Omental fat pad (tissue), 3 donors: ENCODE measurements at regions not wholly inside any gene's neighbourhood (a gene's known extent, or its start where the extent isn't known, plus 50 kb on each side); places are given as distances from the start of the nearest gene placed in this dataset.

Experiments used
- ATAC-seq: fragments of 150-250 bp; one replicate; pipeline ENCODE4 v1.9.1; 2016; ENCODE audit warnings: mild to moderate bottlenecking, moderate library complexity; ENCODE audit not compliant: low FRiP score
- DNase-seq: peaks from one replicate; pipeline ENCODE4 v3.0.0-alpha.2; 2019; ENCODE audit warnings: low spot score
- TF ChIP-seq, protein P1 (sequence below), 3 donors: fragments of 450-650 bp; IDR thresholded peaks; one replicate each; pipeline ENCODE4 v1.5.1; 2016 to 2017; ENCODE audit warnings: antibody characterized with exemption in 3 of 3, mild to moderate bottlenecking in 3 of 3, moderate library complexity in 2 of 3

- DNase-seq: no peak
- TF ChIP-seq, protein P1, sequence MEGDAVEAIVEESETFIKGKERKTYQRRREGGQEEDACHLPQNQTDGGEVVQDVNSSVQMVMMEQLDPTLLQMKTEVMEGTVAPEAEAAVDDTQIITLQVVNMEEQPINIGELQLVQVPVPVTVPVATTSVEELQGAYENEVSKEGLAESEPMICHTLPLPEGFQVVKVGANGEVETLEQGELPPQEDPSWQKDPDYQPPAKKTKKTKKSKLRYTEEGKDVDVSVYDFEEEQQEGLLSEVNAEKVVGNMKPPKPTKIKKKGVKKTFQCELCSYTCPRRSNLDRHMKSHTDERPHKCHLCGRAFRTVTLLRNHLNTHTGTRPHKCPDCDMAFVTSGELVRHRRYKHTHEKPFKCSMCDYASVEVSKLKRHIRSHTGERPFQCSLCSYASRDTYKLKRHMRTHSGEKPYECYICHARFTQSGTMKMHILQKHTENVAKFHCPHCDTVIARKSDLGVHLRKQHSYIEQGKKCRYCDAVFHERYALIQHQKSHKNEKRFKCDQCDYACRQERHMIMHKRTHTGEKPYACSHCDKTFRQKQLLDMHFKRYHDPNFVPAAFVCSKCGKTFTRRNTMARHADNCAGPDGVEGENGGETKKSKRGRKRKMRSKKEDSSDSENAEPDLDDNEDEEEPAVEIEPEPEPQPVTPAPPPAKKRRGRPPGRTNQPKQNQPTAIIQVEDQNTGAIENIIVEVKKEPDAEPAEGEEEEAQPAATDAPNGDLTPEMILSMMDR (IDR thresholded peaks at IDR 0.05): no peak
- no peak for ATAC-seq
Observed at GRCh38 chr12:5232291-5232690, 188.6 kb downstream of the KCNA5 start.

DNA sequence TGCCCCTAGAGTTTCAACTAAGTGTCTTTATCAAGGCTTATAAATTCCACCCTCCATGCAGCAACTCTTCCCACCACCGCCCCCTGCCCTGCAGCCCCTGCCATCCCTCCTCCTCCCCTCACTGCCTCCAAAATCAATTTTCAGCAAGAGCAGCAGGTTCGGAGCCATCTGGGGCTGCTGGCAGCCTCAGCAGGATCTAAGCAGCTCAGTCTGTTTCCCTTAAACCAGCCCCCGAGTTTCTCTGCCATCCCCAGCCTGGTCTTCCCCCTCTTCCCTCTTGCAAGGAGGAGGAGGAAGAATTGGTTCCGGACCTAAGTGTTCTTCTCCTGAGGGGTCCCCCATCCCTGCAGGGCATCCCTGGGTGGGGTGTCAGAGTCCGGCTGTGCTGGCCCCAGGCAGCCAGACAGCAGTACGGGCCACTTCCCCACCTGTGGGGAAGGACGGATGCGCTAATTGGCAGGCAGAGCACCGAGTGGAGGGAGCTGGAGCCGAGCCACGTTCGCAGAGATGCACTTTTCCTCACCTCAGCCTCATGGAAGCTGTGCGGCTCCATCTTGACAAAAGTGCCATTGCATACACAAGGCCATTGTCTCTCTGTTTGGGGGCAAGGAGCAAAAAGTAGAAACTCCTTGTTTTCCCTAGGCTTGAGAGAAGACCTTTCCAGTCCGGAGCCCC lies 189.3 kb downstream of the KCNA5 start:
- TF ChIP-seq, protein P1 (IDR thresholded peaks at IDR 0.05): no peak
- no peak for DNase-seq

GRCh38 chr12:5236022-5236640 lies 192.5 kb downstream of the KCNA5 start:
- DNase-seq (no peak), ATAC-seq (no peak)
- TF ChIP-seq, protein P1 (IDR thresholded peaks at IDR 0.05): no peak

More for the DNA sequence above, 189.3 kb downstream of the KCNA5 start:
- ATAC-seq: no peak

GRCh38 chr12:5242440-5242839 lies 189.5 kb upstream of the NTF3 start:
- TF ChIP-seq, protein P1 (IDR thresholded peaks at IDR 0.05): no peak
- no peak for ATAC-seq
- DNase-seq: no peak

DNA sequence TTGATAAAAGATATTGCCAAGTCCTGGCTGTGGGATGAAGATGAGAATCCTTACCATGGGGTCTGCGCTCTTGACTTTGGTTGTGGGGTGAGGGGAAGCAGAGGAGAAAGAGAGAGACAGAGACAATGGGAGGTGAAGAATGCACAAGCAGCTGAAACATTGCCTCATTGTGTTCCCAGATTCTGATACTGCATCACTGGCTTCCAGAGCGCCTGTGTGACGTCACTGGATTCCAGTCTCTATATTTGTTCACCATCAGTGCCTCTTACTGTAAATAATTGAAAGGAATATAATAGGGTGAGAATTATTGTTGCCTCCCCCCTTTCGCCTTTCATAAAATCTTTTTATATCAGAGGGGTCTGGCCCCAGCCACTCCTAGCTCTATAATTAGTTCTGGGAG lies 188.9 kb upstream of the NTF3 start:
- ATAC-seq (no peak), DNase-seq (no peak)
- TF ChIP-seq, protein P1 (IDR thresholded peaks at IDR 0.05): no peak

DNA sequence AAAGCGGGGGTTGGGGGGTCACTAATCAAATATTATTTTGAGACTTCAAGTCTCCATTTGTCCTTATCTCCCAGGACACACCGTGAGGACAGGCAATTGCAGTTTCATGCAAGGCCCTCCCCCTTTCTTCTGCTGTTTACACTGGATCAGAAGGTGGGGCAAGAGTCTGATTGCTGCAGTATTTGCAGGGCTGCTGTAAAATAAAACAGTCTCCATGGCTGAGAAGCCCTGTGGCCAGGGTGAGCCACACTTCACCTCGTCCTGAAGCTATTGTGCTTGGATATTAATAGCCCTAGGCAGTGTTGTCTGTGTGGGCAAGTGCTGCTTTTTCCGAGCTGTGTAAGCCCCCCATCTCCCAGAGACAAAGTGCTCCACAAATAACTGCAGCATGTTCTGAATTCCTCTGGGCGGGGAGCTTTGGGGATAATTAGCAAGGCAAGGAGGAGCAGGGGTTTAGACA lies 187.4 kb upstream of the NTF3 start:
- TF ChIP-seq, protein P1 (IDR thresholded peaks at IDR 0.05): no peak
- ATAC-seq: no peak
- DNase-seq: no peak

DNA sequence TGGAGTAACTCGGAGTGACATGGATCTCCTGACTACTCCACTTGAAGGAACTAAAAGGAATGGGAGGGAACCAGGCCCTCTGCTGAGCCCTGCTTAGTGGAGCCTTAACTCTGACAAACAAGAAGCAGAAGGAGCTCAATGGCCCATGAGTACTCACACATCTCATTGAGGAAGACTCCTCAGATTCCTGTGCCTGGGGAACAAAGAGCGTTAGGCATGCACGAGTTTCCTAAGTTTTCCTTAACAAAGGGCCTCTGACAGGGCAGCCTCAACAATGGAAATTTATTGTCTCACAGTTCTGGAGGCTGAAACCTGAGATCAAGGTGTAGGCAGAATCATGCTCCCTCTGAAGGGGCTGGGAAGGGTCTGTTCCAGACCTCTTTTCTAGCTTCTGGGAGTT lies 185.7 kb upstream of the NTF3 start:
- DNase-seq (no peak), ATAC-seq (no peak)
- TF ChIP-seq, protein P1 (IDR thresholded peaks at IDR 0.05): no peak
